ENCODE measurements at regions not wholly inside any gene's neighbourhood (a gene's known extent, or its start where the extent isn't known, plus 50 kb on each side); places are given as distances from the start of the nearest gene placed in this dataset.

DNA sequence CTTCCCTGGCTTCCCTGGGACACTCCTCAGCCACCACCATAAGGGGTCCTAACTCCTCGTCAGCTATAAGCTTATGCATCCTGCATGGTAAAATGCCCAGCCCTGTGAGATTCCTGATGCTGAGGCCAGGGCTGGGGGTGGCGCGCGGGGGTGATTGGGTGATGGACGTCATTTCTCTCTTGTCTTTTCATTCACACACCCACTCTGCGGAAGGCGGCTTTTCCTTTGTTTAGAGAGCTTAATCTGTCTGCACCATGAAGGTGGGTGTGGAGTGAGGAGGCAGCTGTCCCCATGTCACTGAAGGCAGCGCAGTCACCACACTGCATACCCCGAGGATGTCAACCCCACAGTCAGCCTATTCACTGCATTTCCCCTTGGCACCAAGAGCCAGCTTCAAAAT lies 110.0 kb upstream of the NSMCE3 start:
- ATAC-seq (no peak), DNase-seq (no peak)
- no peak for TF ChIP-seq CTCF (IDR thresholded peaks at IDR 0.05)
- H3K27me3 ChIP-seq (ENCODE audit: insufficient read depth in 3 of 3, low read length in 2 of 3) = peaks cover 0 to 3% (median 0%) of the 10 kb centered on the region in 3 donors
- H3K27ac ChIP-seq = no peak overlapping the region
- no peaks in the 10 kb centered on the region for H3K9me3 ChIP-seq
- WGBS, 3 donors = 56 to 62% (median 56%) methylated on average over 9 of the region's 9 CpGs
- H3K4me1 ChIP-seq = no peaks in the 10 kb centered on the region
- no peak overlapping the region for H3K4me3 ChIP-seq
- H3K36me3 ChIP-seq (ENCODE audit: insufficient read depth in 1 of 2, low read depth in 1 of 2) = no peaks in the 10 kb centered on the region
- intact Hi-C loops (cut with DNase I) = no loop called here

GRCh38 chr15:29377161-29377560 lies 107.5 kb upstream of the NSMCE3 start:
- TF ChIP-seq CTCF (IDR thresholded peaks at IDR 0.05) = no peak
- no peak for DNase-seq
- Histone ChIP-seq H3K9me3 (no peaks in the 10 kb centered on the region), H3K4me1 (no peaks in the 10 kb centered on the region), H3K27ac (no peak overlapping the region), H3K36me3 (ENCODE audit: insufficient read depth in 1 of 2, low read depth in 1 of 2) (no peaks in the 10 kb centered on the region), H3K27me3 (ENCODE audit: insufficient read depth in 3 of 3, low read length in 2 of 3) (no peaks in the 10 kb centered on the region), H3K4me3 (no peak overlapping the region)
- WGBS, 3 donors = 45 to 62% (median 51%) methylated on average over 6 of the region's 6 CpGs
- ATAC-seq = no peak
- intact Hi-C loops (cut with DNase I) = no loop called here

DNA sequence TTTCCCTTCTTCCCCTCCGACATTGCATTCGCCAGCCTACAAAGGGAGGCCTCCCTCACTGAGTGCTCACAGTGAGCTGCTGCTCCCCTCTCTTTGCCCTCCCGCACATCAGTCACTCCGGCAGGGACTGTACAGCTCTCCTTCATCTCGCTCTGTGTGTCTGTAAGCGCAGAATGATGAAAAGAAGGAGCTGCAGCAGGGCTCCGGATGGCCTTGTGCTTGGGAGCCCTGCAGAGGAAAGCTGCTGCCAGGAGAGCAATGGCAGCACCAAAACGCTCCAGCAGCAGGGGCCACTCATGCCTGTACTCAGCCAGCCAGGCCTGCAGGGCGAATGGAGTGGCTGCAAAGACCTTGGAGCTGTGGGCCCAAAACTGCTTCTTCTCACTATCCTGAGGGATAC lies 107.0 kb upstream of the NSMCE3 start:
- ATAC-seq = no peak
- 55 to 76% (median 67%) methylated on average over 9 of the region's 9 CpGs for WGBS, 3 donors

GRCh38 chr15:29369261-29369660 lies 99.6 kb upstream of the NSMCE3 start:
- no peaks in the 10 kb centered on the region for H3K27me3 ChIP-seq (ENCODE audit: insufficient read depth in 3 of 3, low read length in 2 of 3)
- DNase-seq (no peak), ATAC-seq (no peak)
- H3K36me3 ChIP-seq (ENCODE audit: insufficient read depth in 1 of 2, low read depth in 1 of 2) = no peaks in the 10 kb centered on the region
- 91 to 94% (median 91%) methylated on average over 3 of the region's 3 CpGs for WGBS, 3 donors
- intact Hi-C loops (cut with DNase I) = no loop called here
- no peak overlapping the region for H3K27ac ChIP-seq
- H3K4me1 ChIP-seq = no peaks in the 10 kb centered on the region
- no peak overlapping the region for H3K4me3 ChIP-seq
- no peak for TF ChIP-seq CTCF (IDR thresholded peaks at IDR 0.05)
- peaks cover 11% of the 10 kb centered on the region for H3K9me3 ChIP-seq

More for the DNA sequence above, 107.0 kb upstream of the NSMCE3 start:
- no peak for DNase-seq
- no peaks in the 10 kb centered on the region for H3K27me3 ChIP-seq (ENCODE audit: insufficient read depth in 3 of 3, low read length in 2 of 3)
- H3K4me1 ChIP-seq = no peaks in the 10 kb centered on the region
- no peak overlapping the region for H3K27ac ChIP-seq
- H3K9me3 ChIP-seq = no peaks in the 10 kb centered on the region
- TF ChIP-seq CTCF (IDR thresholded peaks at IDR 0.05) = no peak
- H3K36me3 ChIP-seq (ENCODE audit: insufficient read depth in 1 of 2, low read depth in 1 of 2) = no peaks in the 10 kb centered on the region
- H3K4me3 ChIP-seq = no peak overlapping the region
- intact Hi-C loops (cut with DNase I) = no loop called here

- Histone ChIP-seq H3K4me1 (no peaks in the 10 kb centered on the region), H3K27ac (no peak overlapping the region), H3K27me3 (ENCODE audit: insufficient read depth in 3 of 3, low read length in 2 of 3) (no peaks in the 10 kb centered on the region), H3K36me3 (ENCODE audit: insufficient read depth in 1 of 2, low read depth in 1 of 2) (no peaks in the 10 kb centered on the region), H3K9me3 (peaks cover 8% of the 10 kb centered on the region), H3K4me3 (no peak overlapping the region)
- intact Hi-C loops (cut with DNase I) = no loop called here
- DNase-seq = no peak
- 43 to 52% (median 50%) methylated on average over 8 of the region's 8 CpGs for WGBS, 3 donors
- TF ChIP-seq CTCF (IDR thresholded peaks at IDR 0.05) = no peak
- no peak for ATAC-seq
Observed at GRCh38 chr15:29364426-29365078, 94.9 kb upstream of the NSMCE3 start.
